ENCODE measurements at regions not wholly inside any gene's neighbourhood (a gene's known extent, or its start where the extent isn't known, plus 50 kb on each side); places are given as distances from the start of the nearest gene placed in this dataset.

DNA sequence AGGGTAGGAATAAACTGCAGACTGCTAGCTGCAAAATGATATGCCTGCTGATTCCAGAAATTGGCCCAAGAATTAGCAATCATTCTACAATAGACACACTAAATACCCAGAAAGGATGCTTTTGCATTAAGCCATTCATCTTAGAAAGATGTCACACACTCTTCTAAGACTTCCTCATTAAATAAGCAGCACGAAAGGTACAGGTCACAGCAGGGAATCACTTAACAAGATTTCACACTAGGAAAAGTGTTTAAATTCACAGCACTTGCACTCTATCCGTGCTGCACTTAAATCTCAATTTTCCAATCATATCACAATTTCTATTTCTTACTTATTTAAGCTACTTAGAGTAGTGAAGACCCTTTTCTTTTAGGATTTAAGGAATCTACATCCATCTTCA lies 372.8 kb upstream of the CBLB start:
- Histone ChIP-seq H3K9ac (ENCODE audit: low read length) (no peak overlapping the region), H3F3A (ENCODE audit: insufficient read depth, low read length) (no peaks in the 10 kb centered on the region), H3K79me2 (ENCODE audit: insufficient read depth, low read length) (no peaks in the 10 kb centered on the region), H3K27ac (ENCODE audit: low read depth, low read length, poor library complexity, severe bottlenecking) (no peak overlapping the region), H3K4me2 (ENCODE audit: low read length) (no peak overlapping the region), H3K36me3 (ENCODE audit: insufficient read depth, low read length) (no peaks in the 10 kb centered on the region), H2AFZ (ENCODE audit: low read length) (no peak overlapping the region), H3K9me2 (ENCODE audit: low read depth, low read length) (no peaks in the 10 kb centered on the region), H3K9me3 (ENCODE audit: low read length) (no peaks in the 10 kb centered on the region), H3K4me1 (ENCODE audit: insufficient read depth, low read length, severe bottlenecking) (peaks cover 12% of the 10 kb centered on the region), H3K27me3 (ENCODE audit: insufficient read depth, low read length) (no peaks in the 10 kb centered on the region), H3K4me3 (ENCODE audit: low read depth, low read length, poor library complexity, severe bottlenecking) (no peak overlapping the region), H4K20me1 (ENCODE audit: insufficient read depth, low read length) (no peaks in the 10 kb centered on the region)
- TF ChIP-seq, protein P1, sequence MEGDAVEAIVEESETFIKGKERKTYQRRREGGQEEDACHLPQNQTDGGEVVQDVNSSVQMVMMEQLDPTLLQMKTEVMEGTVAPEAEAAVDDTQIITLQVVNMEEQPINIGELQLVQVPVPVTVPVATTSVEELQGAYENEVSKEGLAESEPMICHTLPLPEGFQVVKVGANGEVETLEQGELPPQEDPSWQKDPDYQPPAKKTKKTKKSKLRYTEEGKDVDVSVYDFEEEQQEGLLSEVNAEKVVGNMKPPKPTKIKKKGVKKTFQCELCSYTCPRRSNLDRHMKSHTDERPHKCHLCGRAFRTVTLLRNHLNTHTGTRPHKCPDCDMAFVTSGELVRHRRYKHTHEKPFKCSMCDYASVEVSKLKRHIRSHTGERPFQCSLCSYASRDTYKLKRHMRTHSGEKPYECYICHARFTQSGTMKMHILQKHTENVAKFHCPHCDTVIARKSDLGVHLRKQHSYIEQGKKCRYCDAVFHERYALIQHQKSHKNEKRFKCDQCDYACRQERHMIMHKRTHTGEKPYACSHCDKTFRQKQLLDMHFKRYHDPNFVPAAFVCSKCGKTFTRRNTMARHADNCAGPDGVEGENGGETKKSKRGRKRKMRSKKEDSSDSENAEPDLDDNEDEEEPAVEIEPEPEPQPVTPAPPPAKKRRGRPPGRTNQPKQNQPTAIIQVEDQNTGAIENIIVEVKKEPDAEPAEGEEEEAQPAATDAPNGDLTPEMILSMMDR (IDR thresholded peaks at IDR 0.05; ENCODE audit: low read length), result no peak
- no peak for TF ChIP-seq EZH2 (IDR thresholded peaks at IDR 0.05; ENCODE audit: borderline replicate concordance, low read length)

DNA sequence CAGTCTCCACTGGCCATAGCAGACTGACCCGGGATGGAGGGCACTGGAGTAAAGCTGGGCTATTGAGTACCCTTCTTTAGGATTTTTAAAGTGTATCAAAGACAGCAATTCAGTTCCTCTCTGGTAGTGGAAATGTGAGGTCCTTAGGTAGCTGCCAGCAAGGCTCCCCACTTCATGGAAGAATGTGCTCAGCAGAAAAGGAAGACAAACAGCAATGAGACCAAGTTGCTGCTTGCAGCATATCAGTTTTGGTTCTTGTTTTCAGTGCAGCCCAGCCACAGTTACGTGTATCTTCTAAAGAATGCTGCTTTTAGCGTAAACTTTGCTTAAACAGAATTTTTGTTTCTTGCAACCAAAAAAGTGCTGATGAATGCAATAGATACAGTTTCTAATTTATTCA lies 374.0 kb upstream of the CBLB start:
- Histone ChIP-seq H3K27ac (ENCODE audit: low read depth, low read length, poor library complexity, severe bottlenecking) (peak overlapping the region; percentile 7), H3K36me3 (ENCODE audit: insufficient read depth, low read length) (no peaks in the 10 kb centered on the region), H3K9me3 (ENCODE audit: low read length) (no peaks in the 10 kb centered on the region), H3K4me3 (ENCODE audit: low read depth, low read length, poor library complexity, severe bottlenecking) (no peak overlapping the region), H3K4me1 (ENCODE audit: insufficient read depth, low read length, severe bottlenecking) (peaks cover 12% of the 10 kb centered on the region), H3K9me2 (ENCODE audit: low read depth, low read length) (no peaks in the 10 kb centered on the region), H3K4me2 (ENCODE audit: low read length) (0 out of 2 replicates have a peak overlapping the region, but pooled peaks have one; percentile 7), H3K9ac (ENCODE audit: low read length) (no peak overlapping the region), H2AFZ (ENCODE audit: low read length) (peak overlapping the region; percentile 30; the same call in 1 of the 2 replicates), H3K27me3 (ENCODE audit: insufficient read depth, low read length) (no peaks in the 10 kb centered on the region), H4K20me1 (ENCODE audit: insufficient read depth, low read length) (no peaks in the 10 kb centered on the region), H3F3A (ENCODE audit: insufficient read depth, low read length) (no peaks in the 10 kb centered on the region), H3K79me2 (ENCODE audit: insufficient read depth, low read length) (no peaks in the 10 kb centered on the region)
- TF ChIP-seq, protein P1 (IDR thresholded peaks at IDR 0.05; ENCODE audit: low read length), result no peak
- no peak for TF ChIP-seq EZH2 (IDR thresholded peaks at IDR 0.05; ENCODE audit: borderline replicate concordance, low read length)

GRCh38 chr3:106245400-106245799 lies 376.6 kb upstream of the CBLB start:
- Histone ChIP-seq H3K9me3 (ENCODE audit: low read length) (no peaks in the 10 kb centered on the region), H2AFZ (ENCODE audit: low read length) (no peak overlapping the region), H3K79me2 (ENCODE audit: insufficient read depth, low read length) (no peaks in the 10 kb centered on the region), H3K9ac (ENCODE audit: low read length) (no peak overlapping the region), H3K4me1 (ENCODE audit: insufficient read depth, low read length, severe bottlenecking) (peaks cover 12% of the 10 kb centered on the region), H3K4me2 (ENCODE audit: low read length) (no peak overlapping the region), H3K27me3 (ENCODE audit: insufficient read depth, low read length) (no peaks in the 10 kb centered on the region), H3K9me2 (ENCODE audit: low read depth, low read length) (no peaks in the 10 kb centered on the region), H3K36me3 (ENCODE audit: insufficient read depth, low read length) (peaks cover 4% of the 10 kb centered on the region; the same call in 1 of the 2 replicates), H3K4me3 (ENCODE audit: low read depth, low read length, poor library complexity, severe bottlenecking) (no peak overlapping the region), H3K27ac (ENCODE audit: low read depth, low read length, poor library complexity, severe bottlenecking) (no peak overlapping the region), H4K20me1 (ENCODE audit: insufficient read depth, low read length) (no peaks in the 10 kb centered on the region), H3F3A (ENCODE audit: insufficient read depth, low read length) (peaks cover 6% of the 10 kb centered on the region; the same call in 1 of the 2 replicates)
- no peak for TF ChIP-seq EZH2 (IDR thresholded peaks at IDR 0.05; ENCODE audit: borderline replicate concordance, low read length)
- TF ChIP-seq, protein P1 (IDR thresholded peaks at IDR 0.05; ENCODE audit: low read length), result no peak

All from OCI-LY1 (cell line).